ENCODE measurements at regions not wholly inside any gene's neighbourhood (a gene's known extent, or its start where the extent isn't known, plus 50 kb on each side); places are given as distances from the start of the nearest gene placed in this dataset.

DNA sequence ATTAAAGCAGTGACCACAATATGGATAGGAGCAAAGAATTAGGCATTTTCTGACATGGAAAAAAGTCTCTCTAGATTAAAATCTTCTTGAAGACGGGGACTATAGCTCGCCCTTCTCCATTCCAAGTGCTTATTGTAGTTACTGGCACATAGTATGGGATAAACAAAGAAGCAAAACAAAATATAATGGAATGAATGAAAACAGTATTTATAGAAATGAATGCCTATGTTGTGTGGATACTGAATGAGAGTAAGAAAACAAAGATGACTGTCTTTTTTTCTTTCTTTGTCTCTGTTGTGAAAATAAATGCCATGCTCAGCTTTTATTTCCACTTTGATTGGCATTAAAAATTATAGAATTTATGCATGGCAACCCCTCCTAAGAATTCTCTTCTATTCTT is 1414.3 kb upstream of the ACO1 start:
- H3K79me2 ChIP-seq (ENCODE audit: control insufficient read depth, insufficient read depth, low read length) = no peaks in the 10 kb centered on the region
- no peak overlapping the region for H3K27ac ChIP-seq (ENCODE audit: extremely low read depth, low read depth, low read length)
- CTCF ChIA-PET (ENCODE audit: low intra/inter-chr PET ratio) = no interaction called here
- ATAC-seq (no peak), FAIRE-seq (no peak), DNase-seq (ENCODE audit: extremely low read depth in 1 of 4, low spot score in 3 of 4) (no peak)
- WGBS (ENCODE audit: insufficient coverage, low coverage, missing lambda C conversion rate) = no CpG with 5 or more reads among the region's 2 CpGs
- no peaks in the 10 kb centered on the region for H3K9me3 ChIP-seq (replicated peaks; ENCODE audit: control insufficient read depth, insufficient read depth, low read depth, low read length)
- H3K4me1 ChIP-seq (replicated peaks in 1 of 2; ENCODE audit: control insufficient read depth in 2 of 2, insufficient read depth in 2 of 2, low read length in 2 of 2) = no peaks in the 10 kb centered on the region
- H2AFZ ChIP-seq (ENCODE audit: low read depth, low read length) = no peak overlapping the region
- H3K4me3 ChIP-seq = no peak overlapping the region
- no peaks in the 10 kb centered on the region for H4K20me1 ChIP-seq (replicated peaks; ENCODE audit: control insufficient read depth, insufficient read depth, low read length)
- no peak overlapping the region for H3K4me2 ChIP-seq (ENCODE audit: insufficient read depth, low read length)
- intact Hi-C loops (cut with micrococcal nuclease) = no loop called here
- no peak overlapping the region for H3K9ac ChIP-seq (ENCODE audit: insufficient read depth in 1 of 2, low read depth in 2 of 2, low read length in 2 of 2)
- in situ Hi-C loops (cut with MboI) = no loop called here
- H3K9me1 ChIP-seq (ENCODE audit: control insufficient read depth, insufficient read depth, low read length) = no peaks in the 10 kb centered on the region
- POLR2A ChIA-PET = no interaction called here
- H3K36me3 ChIP-seq (ENCODE audit: control insufficient read depth, insufficient read depth, low read length) = no peaks in the 10 kb centered on the region
- no peaks in the 10 kb centered on the region for H3K27me3 ChIP-seq (ENCODE audit: control insufficient read depth in 2 of 2, insufficient read depth in 2 of 2, low read length in 2 of 2)
- no TSS peak for BruUV-seq (replicated peaks)
- TF ChIP-seq, protein P1, sequence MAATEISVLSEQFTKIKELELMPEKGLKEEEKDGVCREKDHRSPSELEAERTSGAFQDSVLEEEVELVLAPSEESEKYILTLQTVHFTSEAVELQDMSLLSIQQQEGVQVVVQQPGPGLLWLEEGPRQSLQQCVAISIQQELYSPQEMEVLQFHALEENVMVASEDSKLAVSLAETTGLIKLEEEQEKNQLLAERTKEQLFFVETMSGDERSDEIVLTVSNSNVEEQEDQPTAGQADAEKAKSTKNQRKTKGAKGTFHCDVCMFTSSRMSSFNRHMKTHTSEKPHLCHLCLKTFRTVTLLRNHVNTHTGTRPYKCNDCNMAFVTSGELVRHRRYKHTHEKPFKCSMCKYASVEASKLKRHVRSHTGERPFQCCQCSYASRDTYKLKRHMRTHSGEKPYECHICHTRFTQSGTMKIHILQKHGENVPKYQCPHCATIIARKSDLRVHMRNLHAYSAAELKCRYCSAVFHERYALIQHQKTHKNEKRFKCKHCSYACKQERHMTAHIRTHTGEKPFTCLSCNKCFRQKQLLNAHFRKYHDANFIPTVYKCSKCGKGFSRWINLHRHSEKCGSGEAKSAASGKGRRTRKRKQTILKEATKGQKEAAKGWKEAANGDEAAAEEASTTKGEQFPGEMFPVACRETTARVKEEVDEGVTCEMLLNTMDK (IDR thresholded peaks at IDR 0.05; ENCODE audit: borderline replicate concordance, insufficient read depth, low read depth, low read length, poor library complexity, severe bottlenecking) = no peak
- TF ChIP-seq ZNF232 (CRISPR knock-in tag; IDR thresholded peaks at IDR 0.05) (no peak), MTA2 (IDR thresholded peaks at IDR 0.05; ENCODE audit: low read depth) (no peak), TSC22D4 (tag; IDR thresholded peaks at IDR 0.05) (no peak), MCM2 (IDR thresholded peaks at IDR 0.05; ENCODE audit: low read depth) (no peak), ZKSCAN3 (CRISPR knock-in tag; IDR thresholded peaks at IDR 0.05) (no peak), ZNF146 (CRISPR knock-in tag; IDR thresholded peaks at IDR 0.05; ENCODE audit: unreplicated experiment) (no peak)
- TF ChIP-seq, protein P2, sequence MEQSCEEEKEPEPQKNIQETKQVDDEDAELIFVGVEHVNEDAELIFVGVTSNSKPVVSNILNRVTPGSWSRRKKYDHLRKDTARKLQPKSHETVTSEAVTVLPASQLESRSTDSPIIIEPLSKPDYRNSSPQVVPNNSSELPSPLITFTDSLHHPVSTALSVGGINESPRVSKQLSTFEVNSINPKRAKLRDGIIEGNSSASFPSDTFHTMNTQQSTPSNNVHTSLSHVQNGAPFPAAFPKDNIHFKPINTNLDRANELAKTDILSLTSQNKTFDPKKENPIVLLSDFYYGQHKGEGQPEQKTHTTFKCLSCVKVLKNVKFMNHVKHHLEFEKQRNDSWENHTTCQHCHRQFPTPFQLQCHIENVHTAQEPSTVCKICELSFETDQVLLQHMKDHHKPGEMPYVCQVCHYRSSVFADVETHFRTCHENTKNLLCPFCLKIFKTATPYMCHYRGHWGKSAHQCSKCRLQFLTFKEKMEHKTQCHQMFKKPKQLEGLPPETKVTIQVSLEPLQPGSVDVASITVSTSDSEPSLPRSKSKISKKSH (CRISPR knock-in tag; IDR thresholded peaks at IDR 0.05) = no peak
- TF ChIP-seq, protein P3, sequence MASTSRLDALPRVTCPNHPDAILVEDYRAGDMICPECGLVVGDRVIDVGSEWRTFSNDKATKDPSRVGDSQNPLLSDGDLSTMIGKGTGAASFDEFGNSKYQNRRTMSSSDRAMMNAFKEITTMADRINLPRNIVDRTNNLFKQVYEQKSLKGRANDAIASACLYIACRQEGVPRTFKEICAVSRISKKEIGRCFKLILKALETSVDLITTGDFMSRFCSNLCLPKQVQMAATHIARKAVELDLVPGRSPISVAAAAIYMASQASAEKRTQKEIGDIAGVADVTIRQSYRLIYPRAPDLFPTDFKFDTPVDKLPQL (IDR thresholded peaks at IDR 0.05; ENCODE audit: extremely low read depth, insufficient read length) = no peak
- TF ChIP-seq, protein P4, sequence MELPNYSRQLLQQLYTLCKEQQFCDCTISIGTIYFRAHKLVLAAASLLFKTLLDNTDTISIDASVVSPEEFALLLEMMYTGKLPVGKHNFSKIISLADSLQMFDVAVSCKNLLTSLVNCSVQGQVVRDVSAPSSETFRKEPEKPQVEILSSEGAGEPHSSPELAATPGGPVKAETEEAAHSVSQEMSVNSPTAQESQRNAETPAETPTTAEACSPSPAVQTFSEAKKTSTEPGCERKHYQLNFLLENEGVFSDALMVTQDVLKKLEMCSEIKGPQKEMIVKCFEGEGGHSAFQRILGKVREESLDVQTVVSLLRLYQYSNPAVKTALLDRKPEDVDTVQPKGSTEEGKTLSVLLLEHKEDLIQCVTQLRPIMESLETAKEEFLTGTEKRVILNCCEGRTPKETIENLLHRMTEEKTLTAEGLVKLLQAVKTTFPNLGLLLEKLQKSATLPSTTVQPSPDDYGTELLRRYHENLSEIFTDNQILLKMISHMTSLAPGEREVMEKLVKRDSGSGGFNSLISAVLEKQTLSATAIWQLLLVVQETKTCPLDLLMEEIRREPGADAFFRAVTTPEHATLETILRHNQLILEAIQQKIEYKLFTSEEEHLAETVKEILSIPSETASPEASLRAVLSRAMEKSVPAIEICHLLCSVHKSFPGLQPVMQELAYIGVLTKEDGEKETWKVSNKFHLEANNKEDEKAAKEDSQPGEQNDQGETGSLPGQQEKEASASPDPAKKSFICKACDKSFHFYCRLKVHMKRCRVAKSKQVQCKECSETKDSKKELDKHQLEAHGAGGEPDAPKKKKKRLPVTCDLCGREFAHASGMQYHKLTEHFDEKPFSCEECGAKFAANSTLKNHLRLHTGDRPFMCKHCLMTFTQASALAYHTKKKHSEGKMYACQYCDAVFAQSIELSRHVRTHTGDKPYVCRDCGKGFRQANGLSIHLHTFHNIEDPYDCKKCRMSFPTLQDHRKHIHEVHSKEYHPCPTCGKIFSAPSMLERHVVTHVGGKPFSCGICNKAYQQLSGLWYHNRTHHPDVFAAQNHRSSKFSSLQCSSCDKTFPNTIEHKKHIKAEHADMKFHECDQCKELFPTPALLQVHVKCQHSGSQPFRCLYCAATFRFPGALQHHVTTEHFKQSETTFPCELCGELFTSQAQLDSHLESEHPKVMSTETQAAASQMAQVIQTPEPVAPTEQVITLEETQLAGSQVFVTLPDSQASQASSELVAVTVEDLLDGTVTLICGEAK (IDR thresholded peaks at IDR 0.05) = no peak
- TF ChIP-seq, protein P4 (CRISPR knock-in tag; IDR thresholded peaks at IDR 0.05) = no peak

Data from K562 (cell line).